ENCODE measurements at regions not wholly inside any gene's neighbourhood (a gene's known extent, or its start where the extent isn't known, plus 50 kb on each side); places are given as distances from the start of the nearest gene placed in this dataset.

DNA sequence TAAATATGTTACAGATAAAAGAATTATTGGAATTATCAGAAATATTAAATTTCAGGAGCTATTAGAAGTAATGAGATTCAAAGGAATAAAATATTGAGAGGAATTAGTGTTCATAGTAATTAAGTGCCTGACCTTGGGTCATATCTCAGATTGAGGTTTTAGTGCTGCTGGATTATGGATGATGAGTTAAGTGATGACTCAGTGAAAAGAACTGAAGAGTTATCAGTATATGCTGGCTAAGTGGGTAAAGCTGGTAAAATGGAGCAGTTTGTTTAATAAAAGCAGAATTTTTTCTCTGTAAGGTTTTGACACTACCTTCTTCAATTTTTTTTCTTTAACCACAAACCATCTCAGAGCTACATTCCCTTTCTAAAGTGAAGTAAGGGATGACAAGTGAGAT, 206.7 kb downstream of the MANEA start:
- DNase-seq, result no peak

DNA sequence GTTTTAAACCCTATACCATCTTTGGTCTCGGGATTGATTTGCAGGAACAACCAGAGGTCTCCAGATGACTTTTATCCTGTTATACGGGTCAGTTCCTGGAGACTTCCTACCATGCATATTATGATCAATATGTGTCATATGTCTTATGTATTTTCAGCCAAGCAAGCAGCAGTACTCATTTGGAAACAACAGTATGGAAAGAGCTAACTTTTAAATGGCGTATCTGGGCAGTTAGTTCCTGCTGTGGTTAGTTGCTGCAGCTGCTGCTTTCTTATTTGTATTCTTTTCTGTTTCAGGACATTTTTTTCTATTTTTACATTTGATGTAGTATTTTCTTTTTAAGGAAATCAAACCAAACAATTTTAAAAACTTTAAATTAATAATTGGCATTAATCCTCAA, 207.5 kb downstream of the MANEA start:
- no peak for DNase-seq

DNA sequence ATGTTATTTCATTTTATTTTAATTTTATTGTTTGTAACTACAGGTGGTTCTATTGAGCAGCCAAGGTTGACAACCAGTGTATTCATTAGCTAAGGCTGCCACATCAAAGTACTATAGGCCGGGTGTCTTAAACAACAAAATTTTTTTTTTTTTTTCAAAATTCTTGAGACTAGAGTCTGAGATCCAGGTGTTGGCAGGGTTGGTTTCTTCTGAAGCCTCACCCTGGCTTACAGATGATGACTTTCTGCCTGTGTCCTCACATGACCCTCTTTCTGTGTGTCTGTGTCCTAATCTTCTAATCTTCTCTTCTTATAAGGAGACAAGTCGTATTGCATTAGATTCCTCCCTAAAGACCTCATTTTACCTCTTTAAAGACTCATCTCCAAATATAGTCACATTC, 208.4 kb downstream of the MANEA start:
- no peak for DNase-seq

DNA sequence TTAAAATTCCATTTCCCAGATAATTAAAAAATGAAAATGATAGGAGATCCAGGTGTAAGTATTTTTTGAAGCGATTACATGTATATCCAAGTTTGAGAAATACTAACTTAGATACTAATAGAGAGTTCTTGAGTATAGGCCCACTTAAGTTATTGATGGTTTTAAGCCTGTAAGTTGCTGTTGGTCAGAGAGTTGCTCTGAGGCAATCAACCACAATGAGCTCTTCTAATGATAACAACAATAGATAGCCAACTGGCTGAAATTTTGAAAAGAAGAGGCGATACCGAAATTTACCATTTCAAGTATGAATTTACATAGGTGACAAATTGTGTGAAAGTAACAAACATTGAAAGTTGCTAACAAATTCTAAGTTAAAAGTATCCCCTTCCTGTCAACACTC, 209.5 kb downstream of the MANEA start:
- no peak for DNase-seq

DNA sequence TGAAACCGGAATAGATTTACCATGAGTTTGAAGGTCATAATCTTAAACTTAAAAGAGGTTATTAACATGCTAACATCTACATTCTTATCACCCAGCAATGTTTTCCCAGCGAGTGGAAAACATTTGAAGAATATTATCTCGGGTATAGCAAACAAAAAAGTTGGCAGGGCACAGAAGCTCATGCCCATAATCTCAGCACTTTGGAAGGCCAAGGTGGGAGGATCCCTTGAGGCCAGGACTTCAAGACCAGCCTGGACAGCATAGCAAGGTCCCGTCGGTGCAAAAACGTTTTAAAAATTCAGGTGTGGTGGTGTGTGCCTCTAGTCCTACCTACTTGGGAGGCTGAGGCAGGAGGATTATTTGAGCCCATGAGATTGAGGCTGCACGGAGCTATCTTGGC, 213.5 kb downstream of the MANEA start:
- no peak for DNase-seq

DNA sequence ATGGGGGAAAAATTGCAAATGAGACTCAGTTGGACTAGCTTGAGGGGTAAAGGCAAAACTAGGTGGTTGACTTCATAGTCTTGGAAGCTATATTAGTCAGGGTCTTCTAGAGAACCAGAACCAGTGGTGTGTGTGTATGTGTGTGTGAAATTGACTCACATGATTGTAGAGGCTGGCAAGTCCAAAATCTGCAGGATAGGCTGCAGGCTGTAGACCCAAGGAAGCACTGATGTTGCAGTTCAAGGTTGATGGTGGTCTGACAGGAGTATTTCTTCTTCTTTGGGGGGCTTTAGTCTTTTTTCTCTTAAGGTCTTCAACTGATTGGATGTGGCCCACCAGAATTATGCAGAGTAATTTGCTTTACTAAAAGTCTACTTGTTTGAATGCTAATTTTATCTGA, 217.4 kb downstream of the MANEA start:
- no peak for DNase-seq

DNA sequence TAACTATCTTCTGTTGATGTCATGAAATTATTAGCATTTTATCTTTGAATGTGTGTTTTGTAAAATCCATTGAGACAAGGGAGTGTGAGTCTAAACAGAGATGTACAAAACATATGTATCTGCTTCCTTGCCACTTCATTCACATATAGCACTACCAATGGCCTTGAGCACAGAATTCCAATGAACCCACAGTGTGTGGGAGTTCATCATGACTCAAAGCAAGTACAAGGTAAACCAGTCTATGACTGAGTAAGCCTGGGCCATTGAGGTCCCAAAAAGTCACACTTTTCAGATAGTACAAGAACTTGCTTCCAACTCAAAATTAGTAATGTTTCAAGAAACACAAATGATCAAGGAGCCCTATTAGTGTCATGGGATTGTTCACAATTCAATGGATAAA, 218.6 kb downstream of the MANEA start:
- DNase-seq, result no peak

DNA sequence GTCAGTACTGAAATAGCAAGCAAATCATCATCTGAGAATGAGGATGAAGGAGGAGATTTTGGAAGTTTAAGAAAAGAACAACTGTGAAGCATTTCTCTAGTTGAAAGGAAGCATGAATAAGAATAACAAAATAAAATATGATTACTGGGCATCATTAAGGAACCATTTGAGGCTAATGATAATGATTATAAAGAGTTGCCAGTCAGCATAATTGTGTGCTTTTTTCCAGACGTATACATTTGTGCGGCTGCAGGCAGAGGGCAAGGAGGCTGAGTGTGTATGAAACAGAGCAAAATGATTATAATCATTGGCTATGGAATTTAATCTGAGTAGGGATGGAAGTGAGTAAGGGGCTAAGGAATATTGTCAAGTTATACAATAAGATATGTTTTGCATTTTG, 218.7 kb upstream of the FUT9 start:
- DNase-seq, result no peak

DNA sequence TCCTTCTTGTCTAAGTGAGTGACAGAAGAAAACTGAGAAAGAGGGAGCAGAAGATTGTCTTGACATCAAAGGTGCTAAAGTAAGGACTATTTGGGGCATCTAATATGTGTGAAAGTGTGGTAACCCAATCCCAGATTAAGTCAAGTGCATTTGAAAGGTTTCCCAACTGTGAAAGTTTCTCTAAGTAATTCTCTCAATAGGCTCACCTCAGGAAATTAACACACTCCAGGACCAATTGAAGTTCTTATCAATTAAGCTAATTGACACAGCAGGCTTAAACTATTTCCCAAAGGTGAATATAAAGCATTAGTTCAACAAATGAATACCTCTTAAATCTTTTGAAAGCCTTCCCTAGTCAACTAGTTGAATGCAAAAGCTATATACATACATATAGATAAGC, 212.8 kb upstream of the FUT9 start:
- DNase-seq, result no peak

DNA sequence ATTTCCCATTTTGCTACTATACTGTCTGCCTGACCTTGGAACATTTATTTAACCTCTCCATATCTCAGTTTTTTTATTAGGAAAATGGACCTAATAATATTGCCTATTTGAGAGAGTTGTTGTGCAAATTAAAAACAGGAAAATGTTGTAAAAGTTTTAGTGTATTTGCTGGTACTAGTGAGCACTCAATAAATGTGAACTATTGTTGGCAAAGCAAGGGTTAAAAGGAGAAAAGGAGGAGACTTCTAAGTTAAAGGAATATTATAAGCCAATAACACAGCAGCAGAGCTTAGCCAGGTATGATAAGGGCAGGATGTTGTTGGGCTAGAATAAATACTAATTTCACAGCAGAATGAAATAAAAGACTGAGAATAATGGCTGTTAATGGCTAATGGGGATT, 211.9 kb upstream of the FUT9 start:
- no peak for DNase-seq

DNA sequence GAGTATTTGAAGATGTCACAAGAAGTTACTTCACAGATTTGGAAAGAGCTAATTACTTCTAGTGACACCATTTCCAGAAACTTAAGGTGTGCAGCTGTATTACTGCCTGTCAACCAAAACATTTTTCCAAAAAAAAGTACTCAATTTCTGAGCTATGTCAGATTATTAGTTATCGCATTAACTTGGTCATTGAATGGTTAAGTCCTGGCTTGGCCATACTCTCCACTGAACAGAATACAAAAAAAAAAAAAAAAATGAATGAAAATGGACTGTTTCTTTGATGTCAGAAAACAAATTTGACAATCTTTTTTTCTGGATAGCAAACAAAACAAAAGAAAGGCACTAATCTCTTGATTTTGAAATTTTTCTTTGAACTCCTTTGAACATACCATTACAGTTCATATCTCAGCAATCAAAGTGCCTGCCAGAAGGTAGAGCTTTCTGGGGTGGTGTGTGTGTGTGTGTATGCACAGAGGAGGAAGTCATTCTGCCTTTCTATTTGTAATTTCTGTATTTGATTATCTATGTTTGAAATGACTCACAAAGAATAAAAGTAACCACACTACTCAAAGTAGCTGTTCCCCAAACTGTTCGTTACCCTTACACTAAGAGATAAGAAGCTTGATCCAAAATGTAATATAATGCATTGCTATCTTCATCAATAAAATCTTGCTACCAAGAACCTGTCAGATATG, 210.8 kb upstream of the FUT9 start:
- DNase-seq, result no peak

DNA sequence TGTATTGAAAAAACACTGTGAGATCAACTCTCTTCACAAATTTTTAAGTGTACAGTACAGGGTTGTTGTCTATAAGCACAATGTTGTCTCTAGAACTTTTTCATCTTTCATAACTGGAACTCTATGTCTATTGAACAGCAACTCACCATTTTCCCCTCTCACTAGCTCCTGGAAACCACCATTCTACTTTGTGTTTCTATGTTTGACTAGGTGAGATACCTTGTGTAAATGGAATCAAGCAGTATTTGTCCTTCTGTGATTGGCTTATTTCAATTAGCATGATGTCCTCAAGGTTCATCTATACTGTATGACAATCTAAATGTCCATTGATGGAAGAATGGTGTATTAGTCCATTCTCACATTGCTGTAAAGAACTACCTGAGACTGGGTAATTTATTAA, 210.1 kb upstream of the FUT9 start:
- no peak for DNase-seq

DNA sequence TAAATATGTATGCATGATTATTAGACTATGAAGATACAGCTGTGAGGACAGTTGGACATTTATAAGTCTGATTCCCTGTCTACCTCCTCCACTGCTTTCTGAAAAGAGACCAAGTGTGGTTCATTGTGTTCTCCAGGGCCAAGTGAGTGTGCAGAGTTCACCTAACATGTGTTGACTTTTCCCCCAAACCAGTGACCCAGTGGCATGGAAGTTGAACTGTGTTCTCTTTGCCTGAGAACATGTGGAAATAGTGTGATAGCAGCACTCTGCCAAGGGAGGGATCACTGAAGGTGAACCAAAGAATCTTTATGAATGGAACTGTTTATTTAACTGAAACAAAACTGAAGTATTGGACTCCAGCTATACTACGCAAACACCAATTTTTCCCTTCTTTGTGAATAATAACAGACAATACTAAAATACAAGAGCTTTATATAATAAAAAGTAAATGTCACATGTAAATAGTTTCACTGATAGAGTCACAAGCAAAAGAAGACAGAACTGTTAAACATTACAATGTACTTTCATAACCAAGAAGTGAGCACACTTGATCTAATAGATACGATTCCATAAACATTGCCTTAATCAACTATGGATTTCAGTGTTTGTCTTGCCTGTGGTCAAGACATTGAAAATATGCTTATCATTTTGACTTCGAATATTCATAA, 200.3 kb upstream of the FUT9 start:
- no peak for DNase-seq

DNA sequence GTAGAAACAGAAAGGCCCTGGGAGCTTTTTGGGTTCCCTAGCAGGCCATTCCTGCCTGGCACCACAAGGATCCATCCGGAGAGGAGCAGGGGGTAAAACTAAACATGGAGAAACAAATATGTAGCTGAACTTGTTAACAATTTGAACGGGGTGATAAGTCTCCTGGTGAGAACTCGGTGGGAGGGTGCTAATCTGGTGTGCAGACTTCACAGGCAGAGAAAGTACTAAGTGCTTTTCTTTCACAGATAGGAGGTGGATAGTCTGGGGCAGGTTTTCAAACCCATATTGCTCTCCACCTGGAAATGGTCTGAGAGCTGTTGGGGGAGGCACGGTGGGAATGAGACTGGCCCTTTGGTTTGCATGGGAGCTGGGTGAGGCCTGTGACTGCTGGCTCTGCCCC, 196.3 kb upstream of the FUT9 start:
- no peak for DNase-seq

DNA sequence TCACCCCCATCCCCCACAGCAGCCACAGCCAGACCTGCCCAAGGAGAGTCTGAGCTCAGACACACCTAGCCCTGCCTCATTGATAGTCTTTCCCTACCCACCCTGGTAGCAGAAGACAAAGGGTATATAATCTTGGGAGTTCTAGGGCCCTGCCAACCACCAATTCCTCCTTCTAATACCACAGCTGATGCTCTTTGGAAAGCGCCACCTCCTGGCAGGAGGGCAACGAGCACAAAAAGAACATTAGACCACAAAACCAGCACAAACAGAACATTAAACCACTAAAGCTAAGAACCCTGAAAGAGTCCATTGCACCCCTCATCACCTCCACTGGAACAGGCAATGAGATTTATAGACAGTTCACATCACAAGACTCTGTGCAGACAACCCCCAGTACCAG, 195.8 kb upstream of the FUT9 start:
- DNase-seq, result no peak

DNA sequence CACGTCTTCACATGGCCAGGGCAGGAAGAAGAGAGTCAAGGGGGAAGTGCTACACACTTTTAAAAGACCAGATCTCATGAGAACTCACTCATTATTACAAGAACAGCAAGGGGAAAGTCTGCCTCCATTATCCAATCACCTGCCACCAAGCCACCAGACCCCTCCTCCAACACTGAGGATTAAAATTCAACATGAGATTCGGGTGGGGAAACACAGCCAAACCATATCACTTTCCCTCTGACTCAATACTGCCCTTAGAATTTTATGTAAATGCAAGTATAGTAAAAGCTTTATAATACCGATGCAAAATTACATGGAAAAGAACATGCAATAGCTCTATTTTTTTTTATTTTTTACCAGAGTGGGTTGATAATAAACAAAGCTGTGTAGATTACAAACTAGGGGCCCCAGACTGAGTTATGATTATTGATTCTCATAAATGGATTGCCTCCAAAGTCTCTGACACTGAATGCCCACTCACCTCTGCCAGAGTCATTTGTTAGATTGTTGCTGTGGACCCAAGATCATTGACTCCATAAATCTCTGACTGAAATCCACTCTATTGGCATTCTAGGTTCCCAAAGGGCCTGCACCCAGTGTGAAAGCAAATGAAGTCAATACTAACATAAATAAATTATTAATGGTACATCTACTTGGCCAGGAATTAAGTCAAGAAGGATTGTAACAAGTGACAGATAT, 184.8 kb upstream of the FUT9 start:
- DNase-seq, result no peak

DNA sequence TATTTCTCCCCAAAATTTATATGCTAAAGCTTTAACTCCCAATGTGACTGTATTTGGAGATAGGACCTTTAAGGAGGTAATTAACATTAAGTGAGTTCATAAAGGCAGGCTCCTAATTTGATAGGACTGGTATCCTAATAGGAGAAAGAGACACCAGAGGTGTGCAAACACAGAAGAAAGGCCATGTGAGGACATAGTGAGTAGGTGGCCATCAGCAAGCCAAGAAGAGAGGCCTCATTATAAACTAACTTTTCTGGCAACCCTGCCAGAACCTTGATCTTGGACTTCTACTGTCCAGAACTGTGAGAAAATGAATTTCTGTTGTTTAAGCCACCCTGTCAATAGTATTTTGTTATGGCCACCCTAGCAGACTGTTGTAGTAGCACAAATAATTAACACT, 177.9 kb upstream of the FUT9 start:
- DNase-seq, result no peak

DNA sequence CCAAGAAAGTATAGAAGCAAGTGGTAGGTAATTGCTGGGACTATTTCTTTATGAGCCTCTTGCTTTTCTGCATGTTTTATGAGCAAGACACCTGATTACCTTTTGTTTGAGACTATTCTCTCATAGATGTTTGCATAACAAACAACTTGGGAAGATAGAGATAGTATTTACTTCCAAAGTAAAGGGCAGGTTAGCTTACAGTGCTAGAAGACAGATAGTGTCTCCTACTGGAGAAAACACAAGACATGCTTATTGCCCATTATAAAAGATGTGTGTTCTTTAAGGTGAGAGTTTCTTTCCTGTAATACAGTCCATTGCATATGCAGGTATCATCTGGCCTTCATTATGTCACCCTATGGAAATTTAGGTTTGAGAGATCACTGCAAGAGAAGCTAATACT, 174.2 kb upstream of the FUT9 start:
- DNase-seq, result no peak

DNA sequence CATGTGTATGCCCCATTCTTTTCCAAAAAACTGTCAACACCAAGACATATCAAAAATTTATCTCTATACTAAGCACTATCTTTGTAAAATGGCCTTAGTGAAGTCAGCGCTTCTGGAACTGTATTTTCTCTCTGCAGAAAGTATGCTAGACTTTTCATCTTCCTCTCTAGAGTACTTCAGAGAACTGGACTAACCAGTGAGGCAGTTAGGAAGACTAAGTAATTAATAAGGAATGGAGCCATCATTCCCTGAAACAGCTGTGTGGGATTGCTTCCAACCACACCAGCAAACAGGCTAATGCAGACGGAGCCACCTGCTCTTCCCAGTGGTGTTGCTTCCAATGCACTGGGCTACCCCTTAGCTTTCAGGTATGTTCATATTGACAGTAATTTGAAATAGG, 169.1 kb upstream of the FUT9 start:
- no peak for DNase-seq

DNA sequence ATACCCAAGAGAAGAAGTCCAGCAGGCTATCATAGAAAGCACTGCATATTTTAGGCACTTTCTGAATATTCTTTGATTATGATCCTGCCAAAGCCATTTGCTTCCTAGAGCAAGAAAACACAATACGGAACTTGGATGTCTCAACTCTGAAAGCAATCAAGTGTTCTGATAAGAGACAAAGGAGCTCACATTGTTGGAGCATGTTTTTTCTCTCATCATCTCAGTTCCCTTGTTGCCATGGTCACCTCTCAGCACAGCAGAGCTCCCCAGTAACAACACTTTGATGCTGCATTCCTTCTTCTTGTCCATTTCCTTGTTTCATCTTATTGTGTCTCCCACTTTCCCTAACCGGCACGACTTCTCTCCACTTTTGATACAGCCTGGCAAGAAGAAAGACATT, 168.7 kb upstream of the FUT9 start:
- DNase-seq, result no peak

DNA sequence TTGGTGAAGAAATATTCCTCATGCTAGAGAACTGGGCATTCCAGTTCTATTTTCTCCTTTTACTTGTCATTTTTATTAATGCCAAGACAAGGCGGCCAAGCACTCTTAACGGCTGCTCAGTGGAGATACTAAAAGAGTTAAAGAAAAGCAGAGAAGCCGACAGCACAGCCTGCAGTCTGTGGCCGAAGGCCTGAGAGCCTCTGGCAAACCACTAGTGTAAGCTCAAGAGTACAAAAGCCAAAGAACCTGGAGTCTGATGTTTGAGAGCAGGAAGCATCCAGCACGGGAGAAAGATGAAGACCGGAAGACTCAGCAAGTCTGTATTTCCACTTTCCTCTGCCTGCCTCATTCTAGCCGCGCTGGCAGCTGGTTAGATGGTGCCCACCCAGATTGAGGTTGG, 167.1 kb upstream of the FUT9 start:
- no peak for DNase-seq

DNA sequence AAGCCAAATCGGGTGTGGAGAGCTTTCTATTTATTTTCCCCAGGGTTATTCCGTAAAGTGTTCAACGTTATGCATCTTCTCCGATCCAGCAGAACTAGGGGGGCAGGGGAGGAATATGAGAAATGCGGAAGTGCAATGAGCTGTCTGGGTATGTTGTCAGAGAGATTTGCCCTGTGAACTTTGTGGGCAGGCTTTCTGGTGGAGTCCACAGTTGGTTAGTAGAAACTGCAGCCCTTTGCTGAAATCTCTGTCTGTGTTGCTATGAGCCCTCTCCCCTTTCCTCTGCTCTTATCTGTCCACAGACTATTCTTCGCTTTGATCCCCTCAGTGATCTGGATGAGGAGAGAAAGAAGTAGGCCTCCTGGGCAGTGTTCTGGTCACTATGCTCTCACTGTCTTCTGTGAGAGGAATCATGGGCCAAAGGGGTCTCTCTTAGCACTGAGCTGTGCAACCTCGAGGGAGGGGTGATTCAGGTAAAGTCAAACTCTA, 158.9 kb upstream of the FUT9 start:
- no peak for DNase-seq

DNA sequence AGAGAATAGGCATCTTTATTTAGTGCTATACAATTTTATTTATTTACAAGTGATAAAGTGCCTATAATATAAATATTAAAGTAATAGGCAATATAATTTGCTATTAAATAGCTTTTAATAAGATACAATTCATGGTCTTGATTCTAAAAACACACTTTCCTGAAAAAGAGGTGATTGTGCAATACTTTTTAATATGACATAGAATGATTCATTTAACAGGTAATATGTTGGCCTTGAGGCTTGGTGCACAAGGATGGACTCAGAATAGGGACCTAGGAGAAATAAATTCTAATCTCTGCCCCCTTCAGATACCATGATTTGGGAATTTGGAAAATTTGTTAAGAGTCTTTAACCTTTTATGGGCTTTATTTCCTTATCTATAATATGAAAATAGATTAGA, 149.9 kb upstream of the FUT9 start:
- no peak for DNase-seq

DNA sequence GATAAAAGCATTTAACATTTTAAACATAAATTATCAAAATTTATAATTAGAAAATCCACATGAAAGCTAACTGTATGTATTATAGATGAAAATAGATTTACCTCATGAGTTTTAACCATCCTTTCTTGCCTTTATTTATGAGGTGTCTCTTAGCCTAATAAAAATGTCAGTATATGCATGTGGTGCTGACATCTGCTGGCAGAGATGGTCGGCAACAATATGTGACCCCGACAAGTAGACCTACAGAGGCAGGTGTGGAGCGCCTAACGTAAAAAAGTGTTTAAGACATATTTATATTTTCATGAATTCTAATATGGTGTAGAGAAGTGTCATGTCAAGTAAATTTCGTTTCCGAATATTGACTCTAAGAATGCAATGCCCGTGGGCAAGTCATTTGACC, 149.0 kb upstream of the FUT9 start:
- no peak for DNase-seq
